22Rv1 (cell line): ENCODE measurements at regions not wholly inside any gene's neighbourhood (a gene's known extent, or its start where the extent isn't known, plus 50 kb on each side); places are given as distances from the start of the nearest gene placed in this dataset.

Experiments
- ZFX ChIP-seq: fragments of 450-650 bp; IDR thresholded peaks from 2 replicates; pipeline ENCODE4 v1.6.1; 2017; ENCODE audit warnings: antibody characterized with exemption, borderline replicate concordance
- TF ChIP-seq, protein P1 (sequence below): fragments of 450-650 bp; IDR thresholded peaks from 2 replicates; pipeline ENCODE4 v1.5.1; 2017; ENCODE audit warnings: mild to moderate bottlenecking

DNA sequence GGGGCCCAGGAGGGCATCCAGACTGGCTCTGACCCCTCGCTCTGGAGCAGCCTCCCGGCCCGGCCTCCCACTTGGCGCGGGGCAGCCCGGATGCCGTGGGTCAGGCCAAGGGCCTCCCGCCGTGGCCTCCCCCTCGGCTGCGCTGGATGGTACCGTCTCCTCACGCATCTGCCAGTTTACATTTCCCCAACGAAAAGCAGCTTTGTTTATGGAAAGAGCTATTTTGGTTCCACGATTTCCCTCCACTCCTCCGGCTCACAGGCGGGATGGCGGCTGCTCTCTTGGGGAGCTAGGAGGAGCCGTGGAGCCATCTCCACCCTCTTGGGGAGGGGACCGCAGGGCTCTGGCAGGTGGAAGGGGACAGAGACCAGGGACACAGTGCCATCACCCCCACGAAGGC, 93.2 kb upstream of the MYL10 start:
- TF ChIP-seq, protein P1, sequence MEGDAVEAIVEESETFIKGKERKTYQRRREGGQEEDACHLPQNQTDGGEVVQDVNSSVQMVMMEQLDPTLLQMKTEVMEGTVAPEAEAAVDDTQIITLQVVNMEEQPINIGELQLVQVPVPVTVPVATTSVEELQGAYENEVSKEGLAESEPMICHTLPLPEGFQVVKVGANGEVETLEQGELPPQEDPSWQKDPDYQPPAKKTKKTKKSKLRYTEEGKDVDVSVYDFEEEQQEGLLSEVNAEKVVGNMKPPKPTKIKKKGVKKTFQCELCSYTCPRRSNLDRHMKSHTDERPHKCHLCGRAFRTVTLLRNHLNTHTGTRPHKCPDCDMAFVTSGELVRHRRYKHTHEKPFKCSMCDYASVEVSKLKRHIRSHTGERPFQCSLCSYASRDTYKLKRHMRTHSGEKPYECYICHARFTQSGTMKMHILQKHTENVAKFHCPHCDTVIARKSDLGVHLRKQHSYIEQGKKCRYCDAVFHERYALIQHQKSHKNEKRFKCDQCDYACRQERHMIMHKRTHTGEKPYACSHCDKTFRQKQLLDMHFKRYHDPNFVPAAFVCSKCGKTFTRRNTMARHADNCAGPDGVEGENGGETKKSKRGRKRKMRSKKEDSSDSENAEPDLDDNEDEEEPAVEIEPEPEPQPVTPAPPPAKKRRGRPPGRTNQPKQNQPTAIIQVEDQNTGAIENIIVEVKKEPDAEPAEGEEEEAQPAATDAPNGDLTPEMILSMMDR: no peak
- TF ChIP-seq ZFX: no peak
